ENCODE measurements at regions not wholly inside any gene's neighbourhood (a gene's known extent, or its start where the extent isn't known, plus 50 kb on each side); places are given as distances from the start of the nearest gene placed in this dataset.

DNA sequence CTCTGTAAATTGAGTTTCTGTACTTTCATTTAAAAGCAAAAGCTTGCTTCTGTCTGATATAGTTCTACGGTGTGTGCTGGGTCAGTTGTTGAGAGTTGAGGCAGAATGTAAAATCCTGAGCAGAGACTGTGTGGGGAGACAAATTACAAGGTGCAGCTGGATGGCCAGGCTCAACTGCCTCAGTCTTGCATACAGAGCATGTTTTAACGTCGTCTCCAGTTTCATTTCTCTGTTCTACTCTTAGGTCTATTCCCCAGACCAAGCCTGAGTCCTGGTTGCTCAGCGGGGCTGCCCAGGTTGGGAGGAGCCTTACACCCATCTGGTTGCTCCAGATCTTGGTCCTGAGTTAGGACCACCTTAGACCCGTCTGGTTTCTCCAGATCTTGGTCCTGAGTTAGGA lies 54.4 kb upstream of the MEDAG start:
- H3K79me2 ChIP-seq (ENCODE audit: insufficient read depth, low read length), result no peaks in the 10 kb centered on the region
- TF ChIP-seq, protein P1, sequence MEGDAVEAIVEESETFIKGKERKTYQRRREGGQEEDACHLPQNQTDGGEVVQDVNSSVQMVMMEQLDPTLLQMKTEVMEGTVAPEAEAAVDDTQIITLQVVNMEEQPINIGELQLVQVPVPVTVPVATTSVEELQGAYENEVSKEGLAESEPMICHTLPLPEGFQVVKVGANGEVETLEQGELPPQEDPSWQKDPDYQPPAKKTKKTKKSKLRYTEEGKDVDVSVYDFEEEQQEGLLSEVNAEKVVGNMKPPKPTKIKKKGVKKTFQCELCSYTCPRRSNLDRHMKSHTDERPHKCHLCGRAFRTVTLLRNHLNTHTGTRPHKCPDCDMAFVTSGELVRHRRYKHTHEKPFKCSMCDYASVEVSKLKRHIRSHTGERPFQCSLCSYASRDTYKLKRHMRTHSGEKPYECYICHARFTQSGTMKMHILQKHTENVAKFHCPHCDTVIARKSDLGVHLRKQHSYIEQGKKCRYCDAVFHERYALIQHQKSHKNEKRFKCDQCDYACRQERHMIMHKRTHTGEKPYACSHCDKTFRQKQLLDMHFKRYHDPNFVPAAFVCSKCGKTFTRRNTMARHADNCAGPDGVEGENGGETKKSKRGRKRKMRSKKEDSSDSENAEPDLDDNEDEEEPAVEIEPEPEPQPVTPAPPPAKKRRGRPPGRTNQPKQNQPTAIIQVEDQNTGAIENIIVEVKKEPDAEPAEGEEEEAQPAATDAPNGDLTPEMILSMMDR (IDR thresholded peaks at IDR 0.05; ENCODE audit: extremely low read depth, low read depth, low read length), result no peak

DNA sequence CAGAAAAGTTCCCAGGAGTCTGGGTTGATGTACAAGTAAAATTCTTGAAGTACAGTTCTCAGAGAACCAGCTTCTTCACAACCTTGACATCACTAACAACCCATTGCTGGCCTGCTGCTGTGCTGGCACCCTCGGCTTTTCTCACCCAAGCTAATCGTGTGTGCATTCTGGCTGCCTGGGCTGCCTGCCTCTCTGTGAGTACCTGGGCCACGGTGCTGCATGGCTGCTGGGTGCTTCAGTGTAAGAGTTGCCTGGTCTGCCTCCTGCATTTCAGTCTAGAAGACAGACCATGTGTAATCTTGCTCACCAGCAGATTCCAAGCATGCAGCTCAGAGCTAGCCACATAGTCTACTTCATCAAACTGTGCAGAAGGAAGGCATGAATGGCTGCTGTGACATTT lies 50.5 kb upstream of the MEDAG start:
- Histone ChIP-seq H3K36me3 (ENCODE audit: insufficient read depth, low read length) (no peaks in the 10 kb centered on the region), H3K79me2 (ENCODE audit: insufficient read depth, low read length) (no peaks in the 10 kb centered on the region), H3K4me2 (ENCODE audit: insufficient read depth, low read length) (no peak overlapping the region), H3K4me3 (ENCODE audit: insufficient read depth, low read length) (no peak overlapping the region), H3K27ac (ENCODE audit: low read depth, low read length) (no peak overlapping the region), H2AFZ (ENCODE audit: low read length) (no peak overlapping the region), H4K20me1 (ENCODE audit: insufficient read depth, low read length) (no peaks in the 10 kb centered on the region), H3K27me3 (ENCODE audit: insufficient read depth, low read length) (no peaks in the 10 kb centered on the region), H3K9me3 (ENCODE audit: low read depth, low read length) (peaks cover 2% of the 10 kb centered on the region), H3K4me1 (ENCODE audit: insufficient read depth, low read length) (no peaks in the 10 kb centered on the region)
- DNase-seq (ENCODE audit: insufficient read length, low spot score, missing footprints), result no peak
- TF ChIP-seq, protein P1 (IDR thresholded peaks at IDR 0.05; ENCODE audit: extremely low read depth, low read depth, low read length), result no peak

More for the DNA sequence above, 54.4 kb upstream of the MEDAG start:
- H3K36me3 ChIP-seq (ENCODE audit: insufficient read depth, low read length), result no peaks in the 10 kb centered on the region
- no peaks in the 10 kb centered on the region for H3K9me3 ChIP-seq (ENCODE audit: low read depth, low read length)
- H2AFZ ChIP-seq (ENCODE audit: low read length), result no peak overlapping the region
- H4K20me1 ChIP-seq (ENCODE audit: insufficient read depth, low read length), result no peaks in the 10 kb centered on the region
- H3K4me1 ChIP-seq (ENCODE audit: insufficient read depth, low read length), result peaks cover 19% of the 10 kb centered on the region
- no peak overlapping the region for H3K27ac ChIP-seq (ENCODE audit: low read depth, low read length)
- no peak overlapping the region for H3K4me3 ChIP-seq (ENCODE audit: insufficient read depth, low read length)
- DNase-seq (ENCODE audit: insufficient read length, low spot score, missing footprints), result no peak
- H3K27me3 ChIP-seq (ENCODE audit: insufficient read depth, low read length), result no peaks in the 10 kb centered on the region
- H3K4me2 ChIP-seq (ENCODE audit: insufficient read depth, low read length), result no peak overlapping the region

DNA sequence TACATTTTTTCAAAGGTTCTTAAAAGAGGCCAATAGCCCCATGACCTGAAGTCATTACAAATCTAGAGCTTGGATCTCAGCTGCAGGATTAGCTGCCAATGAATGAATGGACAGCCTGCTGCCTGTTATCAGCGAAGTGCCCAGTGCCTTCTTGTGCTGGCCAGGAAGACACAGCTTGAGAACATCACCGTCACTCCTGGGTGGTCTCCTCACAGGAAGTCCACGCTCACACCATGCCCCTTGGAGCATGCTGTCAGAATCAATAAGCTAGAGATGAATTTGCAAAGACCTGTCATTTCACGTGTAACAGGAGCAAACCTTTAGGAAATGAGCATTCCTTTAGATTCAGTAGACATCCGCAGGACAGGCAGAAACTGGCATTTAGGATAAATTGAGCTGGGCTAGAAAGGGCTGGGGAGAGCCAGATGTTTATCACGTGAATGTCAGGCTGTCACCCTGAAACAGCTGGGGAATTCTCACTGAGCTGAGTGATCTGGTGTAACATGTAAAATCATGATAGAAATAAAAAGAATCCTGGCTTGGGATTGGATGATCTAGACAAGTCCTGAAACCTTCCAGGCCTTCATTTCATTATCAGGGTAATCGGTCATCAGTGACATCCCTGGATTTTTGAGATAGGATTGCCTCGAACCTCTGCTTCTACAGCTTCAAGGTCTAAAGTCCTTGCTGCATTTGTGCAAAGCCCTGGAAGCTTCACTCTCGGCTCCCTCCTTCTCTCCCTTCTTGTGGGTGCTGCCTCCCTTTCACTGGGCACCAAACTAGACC lies 49.9 kb upstream of the MEDAG start:
- Histone ChIP-seq H3K36me3 (ENCODE audit: insufficient read depth, low read length) (no peaks in the 10 kb centered on the region), H2AFZ (ENCODE audit: low read length) (no peak overlapping the region), H3K4me3 (ENCODE audit: insufficient read depth, low read length) (no peak overlapping the region), H3K27ac (ENCODE audit: low read depth, low read length) (no peak overlapping the region), H3K4me2 (ENCODE audit: insufficient read depth, low read length) (no peak overlapping the region), H3K27me3 (ENCODE audit: insufficient read depth, low read length) (no peaks in the 10 kb centered on the region), H3K9me3 (ENCODE audit: low read depth, low read length) (peaks cover 2% of the 10 kb centered on the region), H3K4me1 (ENCODE audit: insufficient read depth, low read length) (no peaks in the 10 kb centered on the region), H3K79me2 (ENCODE audit: insufficient read depth, low read length) (no peaks in the 10 kb centered on the region), H4K20me1 (ENCODE audit: insufficient read depth, low read length) (no peaks in the 10 kb centered on the region)
- DNase-seq (ENCODE audit: insufficient read length, low spot score, missing footprints), result no peak
- TF ChIP-seq, protein P1 (IDR thresholded peaks at IDR 0.05; ENCODE audit: extremely low read depth, low read depth, low read length), result no peak

Data from osteoblast (primary cell).